DOHH2 (cell line): ENCODE measurements at regions not wholly inside any gene's neighbourhood (a gene's known extent, or its start where the extent isn't known, plus 50 kb on each side); places are given as distances from the start of the nearest gene placed in this dataset.

ENCODE experiments used
- H3F3A ChIP-seq: fragments of 200-600 bp; sonication (generic), shearing (Covaris generic); 2 replicates; pipeline ENCODE4 v1.6.0; 2016; ENCODE audit warnings: antibody characterized with exemption, mild to moderate bottlenecking; ENCODE audit not compliant: control insufficient read depth, insufficient read depth
- H3K27ac ChIP-seq: fragments of 200-600 bp; sonication (generic); 2 replicates; pipeline ENCODE4 v1.5.1; 2014; ENCODE audit warnings: low read depth, mild to moderate bottlenecking, low read length, moderate library complexity
- H3K27me3 ChIP-seq: fragments of 200-600 bp; sonication (generic); 2 replicates; pipeline ENCODE4 v1.6.1; 2014; ENCODE audit warnings: mild to moderate bottlenecking, low read length, mixed read lengths; ENCODE audit not compliant: control insufficient read depth
- H3K36me3 ChIP-seq: fragments of 200-600 bp; sonication (generic); 2 replicates; pipeline ENCODE4 v1.6.1; 2014; ENCODE audit warnings: mild to moderate bottlenecking, low read length, moderate library complexity, mixed read lengths; ENCODE audit not compliant: control insufficient read depth
- H3K4me1 ChIP-seq: fragments of 200-600 bp; sonication (generic); 2 replicates; pipeline ENCODE4 v1.6.1; 2014; ENCODE audit warnings: mild to moderate bottlenecking, low read length, mixed read lengths; ENCODE audit not compliant: control insufficient read depth
- H3K4me2 ChIP-seq: fragments of 200-600 bp; sonication (generic); 2 replicates; pipeline ENCODE4 v1.6.0; 2014; ENCODE audit warnings: mild to moderate bottlenecking, low read length, moderate library complexity
- H3K4me3 ChIP-seq: fragments of 200-600 bp; sonication (generic); 2 replicates; pipeline ENCODE4 v1.5.1; 2014; ENCODE audit warnings: mild to moderate bottlenecking, low read length, mixed read lengths
- H3K79me2 ChIP-seq: fragments of 200-600 bp; sonication (generic); 2 replicates; pipeline ENCODE4 v1.6.1; 2014; ENCODE audit warnings: mild to moderate bottlenecking, low read length, mixed read lengths; ENCODE audit not compliant: control insufficient read depth
- H3K9me2 ChIP-seq: fragments of 200-600 bp; sonication (generic); replicated peaks from 2 replicates; pipeline ENCODE4 v1.6.1; 2014; ENCODE audit warnings: mild to moderate bottlenecking, low read length, mixed read lengths; ENCODE audit not compliant: control insufficient read depth
- H3K9me3 ChIP-seq: fragments of 200-600 bp; sonication (generic); 2 replicates; pipeline ENCODE4 v1.6.1; 2014; ENCODE audit warnings: antibody characterized with exemption, low read length, mixed read lengths; ENCODE audit not compliant: control insufficient read depth, insufficient read depth
- H4K20me1 ChIP-seq: fragments of 200-600 bp; sonication (generic); 2 replicates; pipeline ENCODE4 v1.6.0; 2014; ENCODE audit warnings: low read depth, mild to moderate bottlenecking, antibody characterized with exemption, low read length, moderate library complexity; ENCODE audit not compliant: control insufficient read depth, insufficient read depth
- CTCF ChIP-seq: fragments of 200-600 bp; sonication (generic); IDR thresholded peaks from one replicate; pipeline ENCODE4 v1.5.1; 2014; ENCODE audit warnings: antibody characterized with exemption, mild to moderate bottlenecking, low read depth, low read length; ENCODE audit not compliant: poor library complexity, severe bottlenecking
- EZH2phosphoT487 ChIP-seq: fragments of 200-600 bp; sonication (generic); IDR thresholded peaks from 2 replicates; pipeline ENCODE4 v1.6.1; 2017; ENCODE audit warnings: borderline replicate concordance, mild to moderate bottlenecking, antibody characterized with exemption, low read length, moderate library complexity, mixed read lengths

DNA sequence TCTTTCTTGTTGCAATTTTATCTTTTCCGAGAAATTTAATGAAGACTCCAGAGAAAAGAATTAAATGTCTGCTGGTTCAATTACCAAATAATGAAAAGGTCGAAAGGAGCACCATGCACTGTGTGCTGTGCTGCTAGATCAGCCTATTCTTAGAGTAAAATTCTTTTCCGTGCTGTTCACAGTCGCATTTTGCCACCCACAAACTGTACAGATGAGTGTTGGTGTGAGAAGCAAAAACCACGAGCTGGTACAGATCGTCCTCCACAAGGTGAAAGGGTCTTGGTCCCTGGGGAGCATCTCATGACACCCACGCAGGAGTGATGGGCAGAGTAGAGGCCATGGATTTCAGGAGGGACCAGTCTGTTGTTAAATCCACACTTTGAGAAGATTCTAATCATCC lies 143.8 kb upstream of the PUM3 start:
- no peaks in the 10 kb centered on the region for H3F3A ChIP-seq
- H3K36me3 ChIP-seq: no peaks in the 10 kb centered on the region
- no peak overlapping the region for H3K4me3 ChIP-seq
- H3K4me1 ChIP-seq: no peaks in the 10 kb centered on the region
- no peak overlapping the region for H3K4me2 ChIP-seq
- H3K27ac ChIP-seq: no peak overlapping the region
- 0 out of 2 replicates have a peak, but pooled peaks cover 3% of the 10 kb centered on the region for H3K27me3 ChIP-seq
- no peaks in the 10 kb centered on the region for H3K9me3 ChIP-seq
- H3K9me2 ChIP-seq: no peaks in the 10 kb centered on the region
- H3K79me2 ChIP-seq: no peaks in the 10 kb centered on the region
- no peaks in the 10 kb centered on the region for H4K20me1 ChIP-seq
- TF ChIP-seq EZH2phosphoT487 (no peak), CTCF (no peak)

GRCh38 chr9:2985343-2985742 lies 141.4 kb upstream of the PUM3 start:
- TF ChIP-seq EZH2phosphoT487 (no peak), CTCF (no peak)
- no peaks in the 10 kb centered on the region for H3K79me2 ChIP-seq
- no peak overlapping the region for H3K4me2 ChIP-seq

DNA sequence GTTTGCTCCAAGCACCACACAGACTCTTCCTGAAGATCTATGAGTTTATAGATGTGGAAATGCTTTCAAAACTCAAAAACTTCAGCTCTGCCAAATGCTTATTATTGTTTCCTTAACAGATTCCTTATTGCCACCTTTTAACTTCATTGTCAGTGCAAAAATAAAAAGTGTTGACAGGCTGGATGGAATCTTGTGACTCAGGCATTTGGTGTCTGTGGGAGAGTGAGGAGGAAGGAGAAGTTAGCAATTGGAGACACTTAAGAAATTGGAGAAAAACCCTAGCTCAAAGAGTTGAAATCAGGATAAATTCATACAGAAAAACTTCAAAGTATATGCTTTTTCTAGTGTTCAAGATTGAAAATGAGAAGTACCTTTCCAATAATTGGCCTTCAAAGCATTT lies 140.6 kb upstream of the PUM3 start:
- H3K36me3 ChIP-seq: no peaks in the 10 kb centered on the region
- no peak overlapping the region for H3K27ac ChIP-seq
- H3K4me2 ChIP-seq: no peak overlapping the region
- TF ChIP-seq CTCF (no peak), EZH2phosphoT487 (no peak)
- no peak overlapping the region for H3K4me3 ChIP-seq
- H3K79me2 ChIP-seq: no peaks in the 10 kb centered on the region
- H3K9me2 ChIP-seq: no peaks in the 10 kb centered on the region
- H3F3A ChIP-seq: no peaks in the 10 kb centered on the region
- H3K27me3 ChIP-seq: 0 out of 2 replicates have a peak, but pooled peaks cover 3% of the 10 kb centered on the region
- no peaks in the 10 kb centered on the region for H3K9me3 ChIP-seq
- no peaks in the 10 kb centered on the region for H4K20me1 ChIP-seq
- no peaks in the 10 kb centered on the region for H3K4me1 ChIP-seq

More at GRCh38 chr9:2985343-2985742, 141.4 kb upstream of the PUM3 start:
- no peaks in the 10 kb centered on the region for H4K20me1 ChIP-seq
- 0 out of 2 replicates have a peak, but pooled peaks cover 3% of the 10 kb centered on the region for H3K27me3 ChIP-seq
- H3K4me1 ChIP-seq: no peaks in the 10 kb centered on the region
- H3K27ac ChIP-seq: no peak overlapping the region
- no peak overlapping the region for H3K4me3 ChIP-seq
- no peaks in the 10 kb centered on the region for H3K9me2 ChIP-seq
- no peaks in the 10 kb centered on the region for H3K36me3 ChIP-seq
- H3F3A ChIP-seq: no peaks in the 10 kb centered on the region
- H3K9me3 ChIP-seq: no peaks in the 10 kb centered on the region
